ENCODE measurements at regions not wholly inside any gene's neighbourhood (a gene's known extent, or its start where the extent isn't known, plus 50 kb on each side); places are given as distances from the start of the nearest gene placed in this dataset.
"Not testable (repeated sequence)": the region's sequence is repeated elsewhere in the genome, so short reads cannot be mapped to it uniquely, and the experiment has no call there.

GRCh38 chr1:178039891-178040290, 54.0 kb upstream of the RASAL2 start:
- no peak for TF ChIP-seq CTCF (conservative IDR thresholded peaks at IDR 0.05; ENCODE audit: low read length)
- H3K4me3 ChIP-seq (ENCODE audit: low read length) = no peak overlapping the region
- no peak for DNase-seq (ENCODE audit: low read depth)

DNA sequence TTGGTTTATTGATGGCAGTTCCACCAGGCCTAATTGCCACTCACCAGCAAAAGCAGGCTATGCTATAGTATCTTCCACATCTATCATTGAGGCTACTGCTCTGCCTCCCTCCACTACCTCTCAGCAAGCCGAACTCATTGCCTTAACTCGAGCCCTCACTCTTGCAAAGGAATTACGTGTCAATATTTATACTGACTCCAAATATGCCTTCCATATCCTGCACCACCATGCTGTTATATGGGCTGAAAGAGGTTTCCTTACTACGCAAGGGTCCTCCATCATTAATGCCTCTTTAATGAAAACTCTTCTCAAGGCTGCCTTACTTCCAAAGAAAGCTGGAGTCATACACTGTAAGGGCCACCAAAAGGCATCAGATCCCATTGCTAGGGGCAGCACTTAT, 50.0 kb upstream of the RASAL2 start:
- not testable (repeated sequence) for DNase-seq (ENCODE audit: low read depth); H3K4me3 ChIP-seq (ENCODE audit: low read length)
